Progenitor cell of endocrine pancreas (in vitro differentiated cells): ENCODE measurements at regions not wholly inside any gene's neighbourhood (a gene's known extent, or its start where the extent isn't known, plus 50 kb on each side); places are given as distances from the start of the nearest gene placed in this dataset.

ENCODE experiments used
- DNase-seq: peaks from one replicate; pipeline ENCODE4 v3.0.0; 2021; ENCODE audit warnings: low spot score; ENCODE audit not compliant: unreplicated experiment
- H3K27ac Mint-ChIP-seq: 2 replicates; pipeline ENCODE4 v1.8.0; 2021; ENCODE audit warnings: mild to moderate bottlenecking, moderate library complexity, mixed read lengths
- H3K27me3 Mint-ChIP-seq: 2 replicates; pipeline ENCODE4 v1.8.0; 2021; ENCODE audit warnings: mixed read lengths
- H3K36me3 Mint-ChIP-seq: 2 replicates; pipeline ENCODE4 v1.8.0; 2022; ENCODE audit warnings: mixed read lengths; ENCODE audit not compliant: insufficient read depth
- H3K4me1 Mint-ChIP-seq: 2 replicates; pipeline ENCODE4 v1.8.0; 2021; ENCODE audit warnings: low read depth, mixed read lengths
- H3K4me3 Mint-ChIP-seq: 2 replicates; pipeline ENCODE4 v1.8.0; 2021; ENCODE audit warnings: low read depth, mild to moderate bottlenecking, moderate library complexity, mixed read lengths
- H3K9me3 Mint-ChIP-seq: 2 replicates; pipeline ENCODE4 v1.8.0; 2021; ENCODE audit warnings: low read depth, mixed read lengths
- TF ChIP-seq, protein P1 (sequence below): fragments of 200-600 bp; sonication (generic); IDR thresholded peaks from one replicate; pipeline ENCODE4 v1.5.0; 2021; ENCODE audit warnings: antibody characterized with exemption, mild to moderate bottlenecking; ENCODE audit not compliant: unreplicated experiment

DNA sequence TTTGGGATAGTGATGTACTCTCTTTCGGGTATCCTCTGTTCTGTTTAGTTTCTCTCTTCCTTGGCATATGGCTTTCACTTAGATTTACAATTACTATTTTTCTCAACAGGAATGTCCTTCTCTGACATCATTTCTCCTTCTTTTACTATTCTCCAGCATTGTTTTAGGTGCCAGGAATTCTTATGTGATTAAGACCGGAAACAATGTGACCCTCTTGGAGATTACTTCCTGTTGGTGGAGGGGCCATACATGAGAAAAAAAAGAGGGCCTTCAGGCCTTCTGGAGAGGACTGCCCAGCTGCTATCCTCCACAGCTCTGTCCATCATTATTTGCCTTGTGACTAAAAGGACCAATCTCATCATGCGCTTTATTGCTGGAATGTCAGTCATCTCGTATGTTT, 50.4 kb upstream of the ADAMTS5 start:
- TF ChIP-seq, protein P1, sequence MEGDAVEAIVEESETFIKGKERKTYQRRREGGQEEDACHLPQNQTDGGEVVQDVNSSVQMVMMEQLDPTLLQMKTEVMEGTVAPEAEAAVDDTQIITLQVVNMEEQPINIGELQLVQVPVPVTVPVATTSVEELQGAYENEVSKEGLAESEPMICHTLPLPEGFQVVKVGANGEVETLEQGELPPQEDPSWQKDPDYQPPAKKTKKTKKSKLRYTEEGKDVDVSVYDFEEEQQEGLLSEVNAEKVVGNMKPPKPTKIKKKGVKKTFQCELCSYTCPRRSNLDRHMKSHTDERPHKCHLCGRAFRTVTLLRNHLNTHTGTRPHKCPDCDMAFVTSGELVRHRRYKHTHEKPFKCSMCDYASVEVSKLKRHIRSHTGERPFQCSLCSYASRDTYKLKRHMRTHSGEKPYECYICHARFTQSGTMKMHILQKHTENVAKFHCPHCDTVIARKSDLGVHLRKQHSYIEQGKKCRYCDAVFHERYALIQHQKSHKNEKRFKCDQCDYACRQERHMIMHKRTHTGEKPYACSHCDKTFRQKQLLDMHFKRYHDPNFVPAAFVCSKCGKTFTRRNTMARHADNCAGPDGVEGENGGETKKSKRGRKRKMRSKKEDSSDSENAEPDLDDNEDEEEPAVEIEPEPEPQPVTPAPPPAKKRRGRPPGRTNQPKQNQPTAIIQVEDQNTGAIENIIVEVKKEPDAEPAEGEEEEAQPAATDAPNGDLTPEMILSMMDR: no peak

More for the DNA sequence above, 50.4 kb upstream of the ADAMTS5 start:
- H3K4me1 Mint-ChIP-seq: no peaks in the 10 kb centered on the region
- H3K27ac Mint-ChIP-seq: no peak overlapping the region
- H3K4me3 Mint-ChIP-seq: no peak overlapping the region
- H3K36me3 Mint-ChIP-seq: no peaks in the 10 kb centered on the region
- no peaks in the 10 kb centered on the region for H3K27me3 Mint-ChIP-seq
- no peaks in the 10 kb centered on the region for H3K9me3 Mint-ChIP-seq
- DNase-seq: no peak
